ENCODE measurements at regions not wholly inside any gene's neighbourhood (a gene's known extent, or its start where the extent isn't known, plus 50 kb on each side); places are given as distances from the start of the nearest gene placed in this dataset.

GRCh38 chr10:8214587-8214986 lies 160.1 kb downstream of the GATA3 start:
- dilution Hi-C loops (cut with HindIII; ENCODE audit: low sequenced_read_pairs, unreplicated experiment) (no loop called here), intact Hi-C loops (cut with micrococcal nuclease) (no loop called here), in situ Hi-C loops (cut with MboI; ENCODE audit: low sequenced_read_pairs) (no loop called here)
- no peaks in the 10 kb centered on the region for H4K20me1 ChIP-seq (ENCODE audit: insufficient read depth, low read length)
- H2BK120ac ChIP-seq (ENCODE audit: low read depth, low read length): no peak overlapping the region
- no peak overlapping the region for H2BK5ac ChIP-seq (ENCODE audit: low read depth, low read length, poor library complexity, severe bottlenecking)
- H3K9me1 ChIP-seq (ENCODE audit: insufficient read depth, low read length): no peaks in the 10 kb centered on the region
- no peak overlapping the region for H3K9ac ChIP-seq (ENCODE audit: low read depth, low read length)
- ATAC-seq (ENCODE audit: low read depth): no peak
- H3K4me3 ChIP-seq (ENCODE audit: insufficient read depth, low read depth, low read length): no peak overlapping the region
- H3K9me3 ChIP-seq (ENCODE audit: control insufficient read depth, insufficient read depth, low read length): peaks cover 5% of the 10 kb centered on the region; the same call in 1 of the 2 replicates
- WGBS, 2 experiments (ENCODE audit: extremely low coverage in 2 of 2, insufficient read length in 1 of 2): 65% methylated on average over 3 of the region's 4 CpGs; no CpG with 5 or more reads in 1 of the 2 experiments
- H3K36me3 ChIP-seq (ENCODE audit: control insufficient read depth, insufficient read depth, low read length): no peaks in the 10 kb centered on the region
- H2BK15ac ChIP-seq (ENCODE audit: low read depth, low read length): no peak overlapping the region
- H3K4me1 ChIP-seq (ENCODE audit: control insufficient read depth, insufficient read depth, low read length): no peaks in the 10 kb centered on the region
- H2BK20ac ChIP-seq (ENCODE audit: low read depth, low read length): no peak overlapping the region
- no peak overlapping the region for H2AFZ ChIP-seq (replicated peaks; ENCODE audit: low read length, poor library complexity)
- no peaks in the 10 kb centered on the region for H3K79me1 ChIP-seq (ENCODE audit: low read depth in 1 of 2, low read length in 2 of 2)
- H4K5ac ChIP-seq (ENCODE audit: low read depth, low read length): no peak overlapping the region
- no peak overlapping the region for H3K23ac ChIP-seq (ENCODE audit: low read depth, low read length)
- H3K4me2 ChIP-seq (ENCODE audit: low read depth, low read length): no peak overlapping the region
- H3K18ac ChIP-seq (ENCODE audit: low read depth, low read length): no peak overlapping the region
- H3K14ac ChIP-seq (replicated peaks; ENCODE audit: low read depth, low read length): no peak overlapping the region
- H3K27ac ChIP-seq (ENCODE audit: insufficient read depth, low read length): no peak overlapping the region
- no peak for DNase-seq
- H4K91ac ChIP-seq (ENCODE audit: insufficient read depth, low read depth, low read length): no peak overlapping the region
- H4K8ac ChIP-seq (ENCODE audit: low read depth in 2 of 2, low read length in 2 of 2): no peak overlapping the region
- no peaks in the 10 kb centered on the region for H3K27me3 ChIP-seq (ENCODE audit: control insufficient read depth, insufficient read depth, low read length)
- H2AK9ac ChIP-seq (replicated peaks; ENCODE audit: low read depth, low read length, poor library complexity): no peak overlapping the region
- no peak overlapping the region for H2AK5ac ChIP-seq (ENCODE audit: low read depth, low read length)
- ChIA-PET POLR2A (ENCODE audit: unreplicated experiment) (no interaction called here), CTCF (no interaction called here)
- H3K56ac ChIP-seq (ENCODE audit: extremely low read depth, insufficient read depth, low read length): no peak overlapping the region
- TF ChIP-seq RFX5 (IDR thresholded peaks at IDR 0.05; ENCODE audit: low read depth, low read length): no peak
- no peak for TF ChIP-seq NFE2L2 (IDR thresholded peaks at IDR 0.05; ENCODE audit: low read depth, low read length)
- no peak for TF ChIP-seq RCOR1 (IDR thresholded peaks at IDR 0.05; ENCODE audit: insufficient replicate concordance, low read length)
- TF ChIP-seq USF2 (IDR thresholded peaks at IDR 0.05; ENCODE audit: low read depth, low read length): no peak
- no peak for TF ChIP-seq SMC3 (IDR thresholded peaks at IDR 0.05; ENCODE audit: low read depth, low read length)
- no peak for TF ChIP-seq CTCF (conservative IDR thresholded peaks at IDR 0.05; ENCODE audit: low read depth, low read length)
- TF ChIP-seq RAD21 (IDR thresholded peaks at IDR 0.05; ENCODE audit: low read length): no peak
- no peak for TF ChIP-seq CEBPB (IDR thresholded peaks at IDR 0.05; ENCODE audit: low read depth, low read length)
- no peak for TF ChIP-seq ELK1 (IDR thresholded peaks at IDR 0.05; ENCODE audit: borderline replicate concordance, low read depth, low read length)
- TF ChIP-seq MXI1 (IDR thresholded peaks at IDR 0.05; ENCODE audit: borderline replicate concordance, low read depth, low read length): no peak
- no peak for TF ChIP-seq CHD1 (IDR thresholded peaks at IDR 0.05; ENCODE audit: low read depth, low read length)
- TF ChIP-seq MAZ (IDR thresholded peaks at IDR 0.05; ENCODE audit: borderline replicate concordance, low read depth, low read length): no peak
- no peak for TF ChIP-seq BHLHE40 (IDR thresholded peaks at IDR 0.05; ENCODE audit: low read depth, low read length)
- TF ChIP-seq MAFK (IDR thresholded peaks at IDR 0.05; ENCODE audit: low read depth, low read length): no peak
- TF ChIP-seq POLR2A (IDR thresholded peaks at IDR 0.05; ENCODE audit: low read depth, low read length): no peak
- TF ChIP-seq FOS (IDR thresholded peaks at IDR 0.05; ENCODE audit: low read depth, low read length): no peak
- BruUV-seq (replicated peaks): no TSS peak
- no peak overlapping the region for H3K4ac ChIP-seq (ENCODE audit: low read depth, low read length)

All from IMR-90 (cell line).